Tibial nerve (tissue), 4 donors: ENCODE measurements at regions not wholly inside any gene's neighbourhood (a gene's known extent, or its start where the extent isn't known, plus 50 kb on each side); places are given as distances from the start of the nearest gene placed in this dataset.

Experiments used
- CTCF ChIP-seq, 5 experiments: fragments of 200-600 bp in 3 of 5; fragments of 450-650 bp in 2 of 5; sonication (generic) in 3 of 5; IDR thresholded peaks; one replicate each; pipeline ENCODE4 v1.5.1; 2016 to 2019; ENCODE audit warnings: antibody characterized with exemption in 5 of 5, mild to moderate bottlenecking in 3 of 5, moderate library complexity in 2 of 5
- EP300 ChIP-seq, 2 donors: sonication (generic); formaldehyde crosslinking; IDR thresholded peaks; one replicate each; pipeline ENCODE4 v1.6.1; 2017; ENCODE audit warnings: antibody characterized with exemption in 2 of 2, mild to moderate bottlenecking in 1 of 2
- POLR2A ChIP-seq, 2 donors: fragments of 450-650 bp; IDR thresholded peaks; one replicate each; pipeline ENCODE4 v1.6.1; 2017; ENCODE audit warnings: antibody characterized with exemption in 2 of 2, mild to moderate bottlenecking in 2 of 2, moderate library complexity in 2 of 2

GRCh38 chr17:21493993-21494392 is 117.8 kb downstream of the KCNJ12 start:
- no peak for TF ChIP-seq CTCF (IDR thresholded peaks at IDR 0.05)
- TF ChIP-seq POLR2A (IDR thresholded peaks at IDR 0.05): no peak
- TF ChIP-seq EP300 (IDR thresholded peaks at IDR 0.05): no peak
